Mesenchymal stem cell (in vitro differentiated cells and primary cell): ENCODE measurements at regions not wholly inside any gene's neighbourhood (a gene's known extent, or its start where the extent isn't known, plus 50 kb on each side); places are given as distances from the start of the nearest gene placed in this dataset.

Experiments used
- DNase-seq: peaks from one replicate; pipeline ENCODE4 v3.0.0-alpha.2; 2013
- H2AFZ ChIP-seq: one replicate; pipeline ENCODE4 v1.6.1; 2013; ENCODE audit warnings: low read depth, mild to moderate bottlenecking, control low read depth, inconsistent platforms, low read length, moderate library complexity
- H2AK5ac ChIP-seq: 2 replicates; pipeline ENCODE4 v1.6.1; 2013; ENCODE audit warnings: low read length, moderate library complexity, mild to moderate bottlenecking, inconsistent platforms; ENCODE audit not compliant: severe bottlenecking
- H2BK120ac ChIP-seq: one replicate; pipeline ENCODE4 v1.6.1; 2013; ENCODE audit warnings: low read depth, mild to moderate bottlenecking, inconsistent platforms, low read length, moderate library complexity
- H2BK12ac ChIP-seq, 2 experiments: one replicate each; pipeline ENCODE4 v1.6.1; 2013; ENCODE audit warnings: inconsistent platforms in 2 of 2, low read length in 2 of 2, mild to moderate bottlenecking in 2 of 2, moderate library complexity in 2 of 2, control low read depth in 1 of 2
- H2BK15ac ChIP-seq: one replicate; pipeline ENCODE4 v1.6.1; 2013; ENCODE audit warnings: mild to moderate bottlenecking, low read depth, inconsistent platforms; ENCODE audit not compliant: poor library complexity, severe bottlenecking
- H2BK5ac ChIP-seq: 2 replicates; pipeline ENCODE4 v1.6.1; 2013; ENCODE audit warnings: low read depth, mild to moderate bottlenecking, low read length, control low read depth, inconsistent platforms; ENCODE audit not compliant: poor library complexity, severe bottlenecking
- H3K14ac ChIP-seq, 2 experiments: one replicate each; pipeline ENCODE4 v1.6.1; 2013; ENCODE audit warnings: inconsistent platforms in 2 of 2, low read length in 2 of 2, control low read depth in 1 of 2, mild to moderate bottlenecking in 1 of 2, moderate library complexity in 1 of 2
- H3K18ac ChIP-seq, 2 experiments: one replicate each; pipeline ENCODE4 v1.6.1; 2013; ENCODE audit warnings: inconsistent platforms in 2 of 2, low read length in 2 of 2, control low read depth in 1 of 2, low read depth in 1 of 2, mild to moderate bottlenecking in 1 of 2
- H3K23ac ChIP-seq, 2 experiments: one replicate each; pipeline ENCODE4 v1.6.1; 2013; ENCODE audit warnings: inconsistent platforms in 2 of 2, low read length in 2 of 2, mild to moderate bottlenecking in 2 of 2, moderate library complexity in 2 of 2, control low read depth in 1 of 2
- H3K27ac ChIP-seq: 2 replicates; pipeline ENCODE4 v1.5.1; 2013; ENCODE audit warnings: mild to moderate bottlenecking, moderate library complexity, low read length, control low read depth, inconsistent platforms; ENCODE audit not compliant: poor library complexity, severe bottlenecking
- H3K27me3 ChIP-seq, 2 experiments: 2 replicates each; pipeline versions ENCODE4 v1.6.1 to v1.7.0; 2013; ENCODE audit warnings: low read length in 2 of 2, mild to moderate bottlenecking in 2 of 2, moderate library complexity in 2 of 2, control low read depth in 1 of 2, inconsistent platforms in 1 of 2; ENCODE audit not compliant: control insufficient read depth in 1 of 2, insufficient read depth in 1 of 2
- H3K36me3 ChIP-seq, 2 experiments: 2 replicates each; pipeline versions ENCODE4 v1.6.1 to v1.7.0; 2013; ENCODE audit warnings: low read length in 2 of 2, control low read depth in 1 of 2, inconsistent platforms in 1 of 2, low read depth in 1 of 2, mild to moderate bottlenecking in 1 of 2; ENCODE audit not compliant: insufficient read depth in 2 of 2, control insufficient read depth in 1 of 2
- H3K4ac ChIP-seq, 2 experiments: one replicate each; pipeline ENCODE4 v1.6.1; 2013; ENCODE audit warnings: inconsistent platforms in 2 of 2, low read length in 2 of 2, mild to moderate bottlenecking in 2 of 2, moderate library complexity in 2 of 2, control low read depth in 1 of 2, low read depth in 1 of 2
- H3K4me1 ChIP-seq: 2 replicates; pipeline ENCODE4 v1.6.1; 2013; ENCODE audit warnings: low read depth, low read length, control low read depth; ENCODE audit not compliant: control insufficient read depth, insufficient read depth
- H3K4me2 ChIP-seq: 2 replicates; pipeline ENCODE4 v1.6.1; 2013; ENCODE audit warnings: low read length, mild to moderate bottlenecking, inconsistent platforms; ENCODE audit not compliant: poor library complexity, severe bottlenecking
- H3K4me3 ChIP-seq, 2 experiments: 2 replicates each; pipeline versions ENCODE4 v1.5.1 to v1.7.0; 2013; ENCODE audit warnings: low read length in 2 of 2, mild to moderate bottlenecking in 2 of 2, control low read depth in 1 of 2, low read depth in 1 of 2; ENCODE audit not compliant: insufficient read depth in 1 of 2
- H3K79me1 ChIP-seq: replicated peaks from 2 replicates; pipeline ENCODE4 v1.6.1; 2013; ENCODE audit warnings: mild to moderate bottlenecking, control low read depth, low read length, inconsistent platforms; ENCODE audit not compliant: poor library complexity, severe bottlenecking
- H3K9ac ChIP-seq: 2 replicates; pipeline ENCODE4 v1.7.0; 2013; ENCODE audit warnings: mild to moderate bottlenecking, low read length, moderate library complexity
- H3K9me3 ChIP-seq: 2 replicates; pipeline ENCODE4 v1.7.0; 2013; ENCODE audit warnings: mild to moderate bottlenecking, low read length; ENCODE audit not compliant: control insufficient read depth
- H4K8ac ChIP-seq: one replicate; pipeline ENCODE4 v1.6.1; 2013; ENCODE audit warnings: inconsistent platforms, mild to moderate bottlenecking, low read length, moderate library complexity
- H4K91ac ChIP-seq: one replicate; pipeline ENCODE4 v1.6.1; 2013; ENCODE audit warnings: mild to moderate bottlenecking, low read length, inconsistent platforms
- WGBS: methylation state at CpG from one replicate; pipeline ENCODE4 v1.1.7; 2013; ENCODE audit warnings: mixed read lengths; 5-methylcytosine and 5-hydroxymethylcytosine counted together

DNA sequence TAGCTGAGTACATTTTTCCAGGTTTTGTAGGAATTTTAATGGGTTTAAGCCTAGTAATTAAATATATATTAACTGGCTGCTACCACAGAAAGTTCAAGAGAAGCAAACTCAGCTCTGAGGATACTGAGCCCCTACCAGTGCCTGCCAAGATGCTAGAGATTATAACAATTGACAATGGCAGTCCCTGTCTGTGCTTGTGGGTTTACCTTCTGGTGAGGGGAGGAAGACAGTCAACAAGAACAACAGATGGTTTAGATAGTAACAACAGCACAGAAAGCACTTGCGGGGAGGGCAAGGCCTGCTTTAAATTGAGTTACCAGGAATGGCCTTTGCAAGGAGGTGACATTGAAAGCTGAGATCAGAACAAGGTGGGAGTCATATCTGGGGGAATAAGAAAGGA is 56.6 kb upstream of the ARHGEF3 start:
- Histone ChIP-seq H3K27ac (no peak overlapping the region), H3K9me3 (no peaks in the 10 kb centered on the region), H3K36me3 (no peaks in the 10 kb centered on the region), H3K27me3 (peaks cover 0 to 6% of the 10 kb centered on the region in 2 experiments), H3K79me1 (no peaks in the 10 kb centered on the region), H3K4me3 (no peak overlapping the region), H4K91ac (no peak overlapping the region), H3K4me2 (no peak overlapping the region), H2BK15ac (no peak overlapping the region), H3K4ac (no peak overlapping the region), H2BK12ac (no peak overlapping the region), H3K18ac (peak overlapping the region in 1 of 2 experiments; percentile 19), H2AK5ac (no peak overlapping the region), H3K4me1 (peaks cover 4% of the 10 kb centered on the region), H3K23ac (no peak overlapping the region), H2BK5ac (no peak overlapping the region), H3K9ac (no peak overlapping the region), H3K14ac (no peak overlapping the region), H4K8ac (no peak overlapping the region), H2BK120ac (no peak overlapping the region), H2AFZ (no peak overlapping the region)
- no peak for DNase-seq
- WGBS = 97% methylated on average over 1 of the region's 1 CpG

GRCh38 chr3:56857178-56857577 is 55.4 kb upstream of the ARHGEF3 start:
- H3K79me1 ChIP-seq = no peaks in the 10 kb centered on the region
- no peak overlapping the region for H2AFZ ChIP-seq
- no peak overlapping the region for H3K23ac ChIP-seq
- no peak overlapping the region for H3K14ac ChIP-seq
- H4K8ac ChIP-seq = no peak overlapping the region
- H3K18ac ChIP-seq = peak overlapping the region in 1 of 2 experiments; percentile 30
- no peak overlapping the region for H3K27ac ChIP-seq
- H3K4me2 ChIP-seq = no peak overlapping the region
- H3K27me3 ChIP-seq = peaks cover 0 to 6% of the 10 kb centered on the region in 2 experiments
- WGBS = 85% methylated on average over 4 of the region's 4 CpGs
- H4K91ac ChIP-seq = no peak overlapping the region
- H3K4ac ChIP-seq = no peak overlapping the region
- peak; percentile 39 for DNase-seq
- no peak overlapping the region for H2BK15ac ChIP-seq
- no peak overlapping the region for H2BK120ac ChIP-seq
- no peak overlapping the region for H3K4me3 ChIP-seq
- H3K4me1 ChIP-seq = no peaks in the 10 kb centered on the region
- H3K36me3 ChIP-seq = no peaks in the 10 kb centered on the region
- peak overlapping the region in 1 of 2 experiments; percentile 63 for H2BK12ac ChIP-seq
- H3K9ac ChIP-seq = no peak overlapping the region
- H2BK5ac ChIP-seq = no peak overlapping the region
- H3K9me3 ChIP-seq = no peaks in the 10 kb centered on the region
- H2AK5ac ChIP-seq = no peak overlapping the region

DNA sequence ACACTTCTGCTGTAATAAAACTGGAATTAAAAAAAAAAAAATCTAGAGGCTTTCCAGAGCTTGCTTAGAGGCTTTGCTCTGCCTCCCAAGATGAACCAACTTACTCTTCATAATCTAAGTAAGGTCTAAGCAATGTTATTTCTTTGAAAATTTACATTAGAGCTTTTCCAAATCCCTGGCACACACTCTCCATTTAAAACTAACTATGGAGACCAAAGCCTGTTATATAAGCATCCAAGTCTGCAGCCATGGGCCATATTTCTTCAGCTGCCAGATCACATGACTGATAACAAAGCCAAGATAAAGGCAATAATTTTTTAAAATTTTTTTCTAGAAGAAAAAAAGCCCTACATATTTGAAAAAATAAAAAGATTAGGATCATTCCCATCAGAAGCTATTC is 55.0 kb upstream of the ARHGEF3 start:
- H2BK12ac ChIP-seq = no peak overlapping the region
- no peak overlapping the region for H2BK120ac ChIP-seq
- H3K4me2 ChIP-seq = no peak overlapping the region
- H3K9me3 ChIP-seq = no peaks in the 10 kb centered on the region
- H3K27ac ChIP-seq = no peak overlapping the region
- H2AK5ac ChIP-seq = no peak overlapping the region
- H2AFZ ChIP-seq = no peak overlapping the region
- H3K27me3 ChIP-seq = peaks cover 0 to 6% of the 10 kb centered on the region in 2 experiments
- no peak overlapping the region for H4K91ac ChIP-seq
- H3K18ac ChIP-seq = no peak overlapping the region
- DNase-seq = peak; percentile 7
- no peaks in the 10 kb centered on the region for H3K4me1 ChIP-seq
- H3K4me3 ChIP-seq = no peak overlapping the region
- H2BK15ac ChIP-seq = no peak overlapping the region
- no peaks in the 10 kb centered on the region for H3K79me1 ChIP-seq
- H3K23ac ChIP-seq = no peak overlapping the region
- H3K9ac ChIP-seq = no peak overlapping the region
- H3K4ac ChIP-seq = no peak overlapping the region
- no peak overlapping the region for H4K8ac ChIP-seq
- no peaks in the 10 kb centered on the region for H3K36me3 ChIP-seq
- no peak overlapping the region for H2BK5ac ChIP-seq
- no peak overlapping the region for H3K14ac ChIP-seq

GRCh38 chr3:56855856-56856512 is 54.2 kb upstream of the ARHGEF3 start:
- Histone ChIP-seq H2BK15ac (no peak overlapping the region), H2BK5ac (no peak overlapping the region), H3K27me3 (peaks cover 0 to 4% of the 10 kb centered on the region in 2 experiments), H2BK12ac (no peak overlapping the region), H2AFZ (no peak overlapping the region), H3K36me3 (no peaks in the 10 kb centered on the region), H3K23ac (no peak overlapping the region), H2AK5ac (no peak overlapping the region), H3K4ac (no peak overlapping the region), H3K27ac (no peak overlapping the region), H4K91ac (no peak overlapping the region), H3K14ac (no peak overlapping the region), H3K9ac (no peak overlapping the region), H3K18ac (peak overlapping the region in 1 of 2 experiments; percentile 71), H4K8ac (no peak overlapping the region), H3K9me3 (no peaks in the 10 kb centered on the region), H3K4me3 (no peak overlapping the region), H3K4me2 (no peak overlapping the region), H2BK120ac (no peak overlapping the region), H3K4me1 (no peaks in the 10 kb centered on the region), H3K79me1 (no peaks in the 10 kb centered on the region)
- DNase-seq = peak; percentile 60
- WGBS = 77% methylated on average over 9 of the region's 9 CpGs
